HCT116 (cell line): ENCODE measurements at regions not wholly inside any gene's neighbourhood (a gene's known extent, or its start where the extent isn't known, plus 50 kb on each side); places are given as distances from the start of the nearest gene placed in this dataset.

ENCODE experiments used
- ATAC-seq: fragments of 200-7000 bp; cut with Tn5 transposase; 2 replicates; pipeline ENCODE4 v1.9.1; 2020; ENCODE audit warnings: mild to moderate bottlenecking, moderate library complexity
- BruUV-seq: library from RNA; stranded (reverse); fragments of 400-500 nt; replicated peaks from 2 replicates; lab custom pipeline; 2021; lab: Mats Ljungman, UMichigan
- CTCF ChIA-PET: fragments of 300-600 bp; sonication (Branson Sonifier 250); formaldehyde crosslinking; loops from one replicate; lab custom pipeline; 2021; ENCODE audit warnings: antibody characterized with exemption; lab: Charles Lee
- POLR2A ChIA-PET: fragments of 300-600, 350-600 bp; sonication (Branson Sonifier 250); formaldehyde crosslinking; loops from one replicate; lab custom pipeline; 2021; ENCODE audit warnings: antibody characterized with exemption; lab: Charles Lee
- RAD21 ChIA-PET, 2 experiments: fragments of 300-600 bp; sonication (Branson Sonifier 250); formaldehyde crosslinking; loops; one replicate each; lab custom pipeline; 2023; ENCODE audit warnings: low total read pairs in 2 of 2; ENCODE audit not compliant: uncharacterized antibody in 2 of 2, unreplicated experiment in 2 of 2, low non-redundant PET in 1 of 2; lab: Charles Lee
- DNase-seq: peaks from one replicate; pipeline ENCODE4 v3.0.0-alpha.2; 2010; ENCODE audit warnings: low read depth, low spot score
- H2AFZ ChIP-seq: fragments of 200-600 bp; shearing (Covaris generic), sonication (generic); 2 replicates; pipeline ENCODE4 v1.6.1; 2017; ENCODE audit warnings: low read depth, mixed run types, mixed read lengths, antibody characterized with exemption, low read length; ENCODE audit not compliant: poor library complexity, severe bottlenecking
- H3K27ac ChIP-seq: 2 replicates; pipeline ENCODE4 v1.5.1; 2012; ENCODE audit warnings: low read depth, low read length
- H3K27me3 ChIP-seq: fragments of 200-600 bp; sonication (generic); 2 replicates; pipeline ENCODE4 v1.6.1; 2016; ENCODE audit warnings: mixed run types, low read length, mixed read lengths; ENCODE audit not compliant: insufficient read depth
- H3K36me3 ChIP-seq, 2 experiments: fragments of 200-500 bp in 1 of 2; fragments of 200-600 bp in 1 of 2; sonication (Bioruptor generic) in 1 of 2; sonication (generic) in 1 of 2; 2 replicates each; pipeline versions ENCODE4 v1.5.1 to v1.6.1; 2014 to 2016; ENCODE audit warnings: low read length in 2 of 2, inconsistent platforms in 1 of 2, mixed read lengths in 1 of 2, mixed run types in 1 of 2; ENCODE audit not compliant: insufficient read depth in 2 of 2, control insufficient read depth in 1 of 2
- H3K4me1 ChIP-seq, 2 experiments: fragments of 200-600 bp in 1 of 2; sonication (generic) in 1 of 2; 2 replicates each; pipeline versions ENCODE4 v1.5.1 to v1.6.1; 2012 to 2017; ENCODE audit warnings: low read length in 2 of 2, inconsistent platforms in 1 of 2, mild to moderate bottlenecking in 1 of 2, mixed read lengths in 1 of 2, mixed run types in 1 of 2, moderate library complexity in 1 of 2; ENCODE audit not compliant: insufficient read depth in 2 of 2, control insufficient read depth in 1 of 2
- H3K4me2 ChIP-seq: fragments of 200-600 bp; sonication (generic); 2 replicates; pipeline ENCODE4 v1.6.1; 2017; ENCODE audit warnings: mixed run types, low read length, mixed read lengths
- H3K4me3 ChIP-seq, 2 experiments: fragments of 200-600 bp in 1 of 2; sonication (generic) in 1 of 2; replicated peaks in 1 of 2; 2 replicates each; pipeline ENCODE4 v1.5.1; 2011 to 2016; ENCODE audit warnings: low read length in 2 of 2, control low read depth in 1 of 2, low read depth in 1 of 2, mild to moderate bottlenecking in 1 of 2, mixed read lengths in 1 of 2, mixed run types in 1 of 2
- H3K79me2 ChIP-seq: fragments of 200-600 bp; sonication (generic); 2 replicates; pipeline ENCODE4 v1.6.1; 2017; ENCODE audit warnings: mild to moderate bottlenecking, mixed run types, low read length, moderate library complexity, mixed read lengths; ENCODE audit not compliant: insufficient read depth
- H3K9ac ChIP-seq: fragments of 200-600 bp; sonication (generic); 2 replicates; pipeline ENCODE4 v1.6.1; 2016; ENCODE audit warnings: low read length, mixed read lengths
- H3K9me2 ChIP-seq: fragments of 200-600 bp; sonication (generic), shearing (Covaris generic); 2 replicates; pipeline ENCODE4 v1.6.1; 2017; ENCODE audit warnings: mixed run types, mild to moderate bottlenecking, moderate library complexity; ENCODE audit not compliant: insufficient read depth
- H3K9me3 ChIP-seq, 2 experiments: fragments of 200-500 bp in 1 of 2; fragments of 200-600 bp in 1 of 2; sonication (Bioruptor generic) in 1 of 2; sonication (generic) in 1 of 2; 2 replicates each; pipeline ENCODE4 v1.6.1; 2014 to 2017; ENCODE audit warnings: low read length in 2 of 2, mixed read lengths in 2 of 2, inconsistent platforms in 1 of 2, low read depth in 1 of 2, mild to moderate bottlenecking in 1 of 2, mixed run types in 1 of 2, moderate library complexity in 1 of 2; ENCODE audit not compliant: control insufficient read depth in 1 of 2, insufficient read depth in 1 of 2
- H4K20me1 ChIP-seq: fragments of 200-600 bp; sonication (generic), shearing (Covaris generic); 2 replicates; pipeline ENCODE4 v1.6.1; 2017; ENCODE audit warnings: mixed run types, mild to moderate bottlenecking, moderate library complexity; ENCODE audit not compliant: insufficient read depth
- CBX3 ChIP-seq: IDR thresholded peaks from 2 replicates; pipeline ENCODE4 v1.6.1; 2012; ENCODE audit warnings: low read depth
- CEBPB ChIP-seq: IDR thresholded peaks from 2 replicates; pipeline ENCODE4 v1.6.1; 2012; ENCODE audit warnings: low read depth
- CTCF ChIP-seq, 3 experiments: fragments of 200-600 bp in 1 of 3; sonication (generic) in 1 of 3; IDR thresholded peaks in 2 of 3; conservative IDR thresholded peaks in 1 of 3; 2 replicates each; pipeline ENCODE4 v1.5.1; 2012 to 2017; ENCODE audit warnings: low read depth in 2 of 3, low read length in 2 of 3, antibody characterized with exemption in 1 of 3, borderline replicate concordance in 1 of 3, control low read depth in 1 of 3, mild to moderate bottlenecking in 1 of 3, mixed read lengths in 1 of 3, mixed run types in 1 of 3, moderate library complexity in 1 of 3; ENCODE audit not compliant: insufficient read depth in 1 of 3
- ELF1 ChIP-seq: IDR thresholded peaks from 2 replicates; pipeline ENCODE4 v1.6.1; 2012; ENCODE audit warnings: low read depth, borderline replicate concordance
- EZH2phosphoT487 ChIP-seq: fragments of 200-600 bp; IDR thresholded peaks from 2 replicates; pipeline ENCODE4 v1.6.1; 2018; ENCODE audit warnings: antibody characterized with exemption, borderline replicate concordance
- FOSL1 ChIP-seq: IDR thresholded peaks from 2 replicates; pipeline ENCODE4 v1.6.1; 2012; ENCODE audit warnings: low read depth
- JUND ChIP-seq: IDR thresholded peaks from 2 replicates; pipeline ENCODE4 v1.6.1; 2012
- POLR2A ChIP-seq: IDR thresholded peaks from 2 replicates; pipeline ENCODE4 v1.7.0; 2011; ENCODE audit warnings: borderline replicate concordance; ENCODE audit not compliant: insufficient read depth, insufficient read length; ENCODE audit errors: extremely low read depth
- POLR2AphosphoS5 ChIP-seq: IDR thresholded peaks from 2 replicates; pipeline ENCODE4 v1.6.1; 2011; ENCODE audit warnings: mild to moderate bottlenecking, low read depth, low read length, moderate library complexity
- REST ChIP-seq: IDR thresholded peaks from 2 replicates; pipeline ENCODE4 v1.6.1; 2012; ENCODE audit warnings: low read depth
- SIN3A ChIP-seq: IDR thresholded peaks from 2 replicates; pipeline ENCODE4 v1.6.1; 2012; ENCODE audit warnings: low read depth
- SP1 ChIP-seq: IDR thresholded peaks from 2 replicates; pipeline ENCODE4 v1.6.1; 2012; ENCODE audit warnings: low read depth
- ZFX ChIP-seq: fragments of 450-650 bp; IDR thresholded peaks from 2 replicates; pipeline ENCODE4 v1.6.1; 2017
- ZNF274 ChIP-seq: fragments of 200-500 bp; sonication (Bioruptor generic); IDR thresholded peaks from 2 replicates; pipeline ENCODE4 v1.6.1; 2014; ENCODE audit warnings: mild to moderate bottlenecking, low read depth, low read length, inconsistent platforms
- intact Hi-C: fragments of 100-400 bp; cut with micrococcal nuclease; formaldehyde crosslinking; loops from 2 replicates; pipeline ENCODE4 v1.10.0; 2022

DNA sequence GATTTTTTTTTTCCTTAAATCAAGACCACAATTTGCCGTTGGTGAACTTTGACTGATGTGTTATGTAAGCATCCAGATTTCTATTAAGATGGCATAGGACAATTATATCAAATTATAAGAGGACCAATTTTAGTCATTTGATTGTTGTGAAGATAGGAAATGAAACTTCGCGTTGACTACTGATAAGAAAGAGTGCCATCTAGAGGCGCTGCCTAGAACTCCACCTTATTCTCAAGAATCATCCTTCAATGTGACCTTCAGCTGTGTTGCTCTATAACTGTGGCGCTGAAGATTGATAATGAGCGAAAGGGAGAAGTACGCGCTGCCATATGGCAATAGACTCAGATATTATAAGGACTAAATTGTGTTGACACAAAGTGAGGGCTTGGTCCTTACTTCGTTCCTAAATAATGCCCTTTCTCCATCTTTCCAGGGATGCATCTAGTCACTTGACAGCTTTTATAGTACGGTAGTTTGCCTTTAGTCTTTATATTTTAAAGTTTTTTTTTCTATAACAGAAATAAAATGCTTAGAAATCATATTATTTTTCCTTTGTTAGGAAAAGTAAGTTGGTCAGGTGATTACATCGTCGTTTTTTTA, 350.8 kb upstream of the STXBP6 start:
- Histone ChIP-seq H4K20me1 (no peaks in the 10 kb centered on the region), H3K9ac (no peak overlapping the region), H3K9me2 (no peaks in the 10 kb centered on the region), H3K9me3 (peaks cover 0 to 17% of the 10 kb centered on the region in 2 experiments; a peak in 2 of 4 replicates), H3K79me2 (no peaks in the 10 kb centered on the region), H3K4me1 (no peaks in the 10 kb centered on the region), H2AFZ (no peak overlapping the region), H3K27me3 (no peaks in the 10 kb centered on the region), H3K36me3 (no peaks in the 10 kb centered on the region), H3K27ac (no peak overlapping the region), H3K4me2 (no peak overlapping the region), H3K4me3 (no peak overlapping the region)
- ChIA-PET POLR2A (no interaction called here), RAD21 (no interaction called here), CTCF (interaction anchor here (0.8 kb wide), 1 partner anchor 690 kb away, joined by 3 read pairs; no protein-coding TSS in a partner anchor)
- DNase-seq (no peak), ATAC-seq (no peak)
- TF ChIP-seq CEBPB (no peak), CTCF (IDR thresholded peaks at IDR 0.05 in 2 of 3, conservative IDR thresholded peaks at IDR 0.05 in 1 of 3; ENCODE audit: borderline replicate concordance in 1 of 3, insufficient read depth in 1 of 3, low read depth in 2 of 3, low read length in 2 of 3) (peak in 2 of 3 experiments; percentile 62 to 66; a peak in 4 of 6 replicates), ELF1 (no peak), POLR2A (no peak)
- intact Hi-C loops, result loop anchor here (10.0 kb wide), 1 partner anchor 686 kb away; no protein-coding TSS in a partner anchor
- BruUV-seq, result no TSS peak

- no peaks in the 10 kb centered on the region for H3K79me2 ChIP-seq
- no peak overlapping the region for H3K9ac ChIP-seq
- H3K27ac ChIP-seq, result no peak overlapping the region
- H3K4me3 ChIP-seq, result no peak overlapping the region
- H3K9me2 ChIP-seq, result no peaks in the 10 kb centered on the region
- intact Hi-C loops, result no loop called here
- ATAC-seq (no peak), DNase-seq (no peak)
- no peaks in the 10 kb centered on the region for H4K20me1 ChIP-seq
- POLR2A ChIA-PET, result no interaction called here
- RAD21 ChIA-PET, result no interaction called here
- CTCF ChIA-PET, result no interaction called here
- no TSS peak for BruUV-seq
- H3K9me3 ChIP-seq, result peaks cover 0 to 25% of the 10 kb centered on the region in 2 experiments; a peak in 2 of 4 replicates
- no peaks in the 10 kb centered on the region for H3K4me1 ChIP-seq
- H2AFZ ChIP-seq, result no peak overlapping the region
- no peak for TF ChIP-seq REST
- no peak for TF ChIP-seq ZNF274
- no peak for TF ChIP-seq SIN3A
- TF ChIP-seq EZH2phosphoT487, result no peak
- no peak for TF ChIP-seq ZFX
- TF ChIP-seq CBX3, result no peak
- TF ChIP-seq POLR2AphosphoS5, result no peak
- no peak for TF ChIP-seq FOSL1
- no peak for TF ChIP-seq SP1
- no peak for TF ChIP-seq JUND
- TF ChIP-seq, all 23 proteins: peak for 0
- no peaks in the 10 kb centered on the region for H3K36me3 ChIP-seq
- no peaks in the 10 kb centered on the region for H3K27me3 ChIP-seq
- H3K4me2 ChIP-seq, result no peak overlapping the region
Measured at GRCh38 chr14:25396128-25396527, 346.2 kb upstream of the STXBP6 start.
